HG03521 (cell line): ENCODE measurements at regions not wholly inside any gene's neighbourhood (a gene's known extent, or its start where the extent isn't known, plus 50 kb on each side); places are given as distances from the start of the nearest gene placed in this dataset.
"Not testable (repeated sequence)": the region's sequence is repeated elsewhere in the genome, so short reads cannot be mapped to it uniquely, and the experiment has no call there.

Source experiments
- ATAC-seq: cut with Tn5 transposase; IDR thresholded peaks from one replicate; pipeline ENCODE4 v1.9.1; 2021; ENCODE audit warnings: mild to moderate bottlenecking, moderate library complexity; ENCODE audit not compliant: unreplicated experiment

- no peak for ATAC-seq
These were observed 109.9 kb downstream of the TANC2 start for GRCh38 chr17:63075969-63076368.

GRCh38 chr17:63078707-63079106, 112.7 kb downstream of the TANC2 start:
- ATAC-seq: no peak

- no peak for ATAC-seq
These were observed 116.3 kb downstream of the TANC2 start for GRCh38 chr17:63082273-63082861.

GRCh38 chr17:63082952-63083351, 116.9 kb downstream of the TANC2 start:
- ATAC-seq: no peak

- ATAC-seq: no peak
These were observed 120.6 kb downstream of the TANC2 start for GRCh38 chr17:63086483-63087185.

GRCh38 chr17:63090358-63091114, 124.5 kb downstream of the TANC2 start:
- ATAC-seq: not testable (repeated sequence)

GRCh38 chr17:63091909-63092308, 125.9 kb downstream of the TANC2 start:
- ATAC-seq: not testable (repeated sequence)

- no peak for ATAC-seq
These were observed 128.6 kb downstream of the TANC2 start for GRCh38 chr17:63094631-63095030.

- ATAC-seq: no peak
These were observed 129.4 kb downstream of the TANC2 start for GRCh38 chr17:63095459-63095858.

GRCh38 chr17:63095879-63096278, 129.8 kb downstream of the TANC2 start:
- ATAC-seq: no peak

- ATAC-seq: no peak
These were observed 130.4 kb downstream of the TANC2 start for GRCh38 chr17:63096426-63096825.

GRCh38 chr17:63099425-63099824, 133.4 kb downstream of the TANC2 start:
- ATAC-seq: no peak

- ATAC-seq: no peak
These were observed 136.0 kb downstream of the TANC2 start for GRCh38 chr17:63102034-63102433.

- ATAC-seq: no peak
These were observed 140.0 kb downstream of the TANC2 start for GRCh38 chr17:63106050-63106449.

- no peak for ATAC-seq
These were observed 143.6 kb downstream of the TANC2 start for GRCh38 chr17:63109661-63110060.

GRCh38 chr17:63113167-63113566, 147.1 kb downstream of the TANC2 start:
- ATAC-seq: no peak

- no peak for ATAC-seq
These were observed 150.2 kb downstream of the TANC2 start for GRCh38 chr17:63116228-63116627.

GRCh38 chr17:63116967-63117830, 151.2 kb downstream of the TANC2 start:
- ATAC-seq: no peak

GRCh38 chr17:63120406-63120805, 154.4 kb downstream of the TANC2 start:
- ATAC-seq: no peak

- ATAC-seq: no peak
These were observed 158.5 kb downstream of the TANC2 start for GRCh38 chr17:63124536-63124935.

GRCh38 chr17:63124958-63125357, 158.9 kb downstream of the TANC2 start:
- no peak for ATAC-seq
